HuH-7.5 (cell line): ENCODE measurements at regions not wholly inside any gene's neighbourhood (a gene's known extent, or its start where the extent isn't known, plus 50 kb on each side); places are given as distances from the start of the nearest gene placed in this dataset.
"Not testable (repeated sequence)": the region's sequence is repeated elsewhere in the genome, so short reads cannot be mapped to it uniquely, and the experiment has no call there.

Experiments
- DNase-seq: peaks from one replicate; pipeline ENCODE4 v3.0.0; 2011; ENCODE audit warnings: low spot score

- no peak for DNase-seq
Measured at GRCh38 chr7:145464287-145464686, 628.4 kb upstream of the TPK1 start.

GRCh38 chr7:145462463-145462862, 626.6 kb upstream of the TPK1 start:
- DNase-seq = no peak

- no peak for DNase-seq
Measured at GRCh38 chr7:145434811-145435210, 599.0 kb upstream of the TPK1 start.

GRCh38 chr7:145431834-145432233, 596.0 kb upstream of the TPK1 start:
- DNase-seq = no peak

GRCh38 chr7:145418481-145418880, 582.6 kb upstream of the TPK1 start:
- not testable (repeated sequence) for DNase-seq

- DNase-seq = no peak
Measured at GRCh38 chr7:145411066-145411465, 575.2 kb upstream of the TPK1 start.

GRCh38 chr7:145398758-145399157, 562.9 kb upstream of the TPK1 start:
- DNase-seq = no peak

- DNase-seq = no peak
Measured at GRCh38 chr7:145394126-145394525, 558.3 kb upstream of the TPK1 start.

- DNase-seq = no peak
Measured at GRCh38 chr7:145382762-145383161, 546.9 kb upstream of the TPK1 start.

GRCh38 chr7:145378197-145378596, 542.3 kb upstream of the TPK1 start:
- no peak for DNase-seq

GRCh38 chr7:145360511-145361100, 524.8 kb upstream of the TPK1 start:
- no peak for DNase-seq

GRCh38 chr7:145350334-145350733, 514.5 kb upstream of the TPK1 start:
- no peak for DNase-seq

GRCh38 chr7:145349452-145349851, 513.6 kb upstream of the TPK1 start:
- not testable (repeated sequence) for DNase-seq

- DNase-seq = no peak
Measured at GRCh38 chr7:145347271-145347670, 511.4 kb upstream of the TPK1 start.

- DNase-seq = no peak
Measured at GRCh38 chr7:145339319-145339718, 503.5 kb upstream of the TPK1 start.

- DNase-seq = no peak
Measured at GRCh38 chr7:145331522-145331921, 495.7 kb upstream of the TPK1 start.

- DNase-seq = no peak
Measured at GRCh38 chr7:145331076-145331475, 495.2 kb upstream of the TPK1 start.

- no peak for DNase-seq
Measured at GRCh38 chr7:145327646-145328045, 491.8 kb upstream of the TPK1 start.

GRCh38 chr7:145324081-145324480, 488.2 kb upstream of the TPK1 start:
- DNase-seq = no peak

- DNase-seq = no peak
Measured at GRCh38 chr7:145313551-145313950, 477.7 kb upstream of the TPK1 start.

- DNase-seq = no peak
Measured at GRCh38 chr7:145293754-145294153, 457.9 kb upstream of the TPK1 start.

- no peak for DNase-seq
Measured at GRCh38 chr7:145293228-145293701, 457.4 kb upstream of the TPK1 start.

- DNase-seq = no peak
Measured at GRCh38 chr7:145289384-145289783, 453.5 kb upstream of the TPK1 start.

GRCh38 chr7:145276118-145276517, 440.3 kb upstream of the TPK1 start:
- DNase-seq = no peak
